Activated naive CD4-positive, alpha-beta T cell (primary cell): ENCODE measurements at regions not wholly inside any gene's neighbourhood (a gene's known extent, or its start where the extent isn't known, plus 50 kb on each side); places are given as distances from the start of the nearest gene placed in this dataset.

Experiments used
- DNase-seq, 4 experiments: peaks; one replicate each; lab custom pipeline; 2025; lab: John Stamatoyannopoulos, UW

DNA sequence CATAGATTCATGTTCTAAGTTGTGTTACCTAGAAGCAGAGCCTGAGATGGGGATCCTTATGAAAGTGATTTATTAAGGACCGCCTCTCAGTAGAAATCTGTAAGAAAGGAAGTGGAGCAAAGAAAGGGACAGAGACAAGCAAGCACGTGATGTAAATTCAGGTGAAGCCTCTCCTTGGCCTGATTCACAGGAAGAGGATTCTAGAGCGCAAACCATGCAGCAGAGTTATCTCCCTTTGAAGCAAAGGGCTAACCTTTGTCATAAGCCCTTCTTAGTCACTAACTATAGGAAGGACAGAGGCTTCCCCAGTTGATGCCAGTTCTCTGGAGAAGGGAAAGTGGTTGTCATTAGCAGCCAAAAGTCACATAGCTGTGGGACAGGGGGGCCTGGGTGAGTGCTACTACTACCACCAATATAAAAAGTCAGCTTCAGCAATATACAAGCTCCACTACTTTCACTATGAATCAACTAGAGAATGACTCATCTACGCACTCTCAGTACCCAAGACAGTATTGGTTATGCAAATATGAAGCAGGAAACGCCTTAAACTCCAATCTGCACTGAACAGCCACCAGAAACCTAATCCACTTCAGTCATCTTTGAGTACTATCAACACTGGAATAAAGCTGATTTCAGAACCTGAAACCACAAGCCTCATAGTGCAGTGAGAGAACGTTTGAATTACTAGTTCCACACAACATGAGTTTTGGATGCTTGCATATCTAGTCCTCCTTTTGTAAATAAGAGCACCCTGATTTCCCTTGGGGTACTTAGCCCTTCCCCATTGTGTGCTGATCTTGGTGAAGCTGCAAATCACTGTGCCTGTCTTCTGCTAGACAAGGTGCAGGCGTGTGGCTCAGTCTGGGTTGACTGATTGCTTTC, 162.7 kb downstream of the ZNF608 start:
- no peak for DNase-seq

DNA sequence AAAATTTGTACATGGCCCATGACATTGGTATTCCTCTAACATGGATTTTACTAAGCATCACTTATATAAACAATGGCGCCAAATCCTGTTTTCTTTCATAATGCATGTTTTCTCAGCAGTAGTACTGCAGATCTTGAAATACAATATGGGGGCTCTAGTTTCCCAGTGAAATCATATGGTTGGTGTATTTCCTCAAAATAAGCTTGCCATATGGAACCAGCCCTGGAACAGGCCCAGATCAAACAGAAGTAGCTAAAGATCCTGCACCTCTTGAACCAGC, 163.9 kb downstream of the ZNF608 start:
- DNase-seq = no peak

DNA sequence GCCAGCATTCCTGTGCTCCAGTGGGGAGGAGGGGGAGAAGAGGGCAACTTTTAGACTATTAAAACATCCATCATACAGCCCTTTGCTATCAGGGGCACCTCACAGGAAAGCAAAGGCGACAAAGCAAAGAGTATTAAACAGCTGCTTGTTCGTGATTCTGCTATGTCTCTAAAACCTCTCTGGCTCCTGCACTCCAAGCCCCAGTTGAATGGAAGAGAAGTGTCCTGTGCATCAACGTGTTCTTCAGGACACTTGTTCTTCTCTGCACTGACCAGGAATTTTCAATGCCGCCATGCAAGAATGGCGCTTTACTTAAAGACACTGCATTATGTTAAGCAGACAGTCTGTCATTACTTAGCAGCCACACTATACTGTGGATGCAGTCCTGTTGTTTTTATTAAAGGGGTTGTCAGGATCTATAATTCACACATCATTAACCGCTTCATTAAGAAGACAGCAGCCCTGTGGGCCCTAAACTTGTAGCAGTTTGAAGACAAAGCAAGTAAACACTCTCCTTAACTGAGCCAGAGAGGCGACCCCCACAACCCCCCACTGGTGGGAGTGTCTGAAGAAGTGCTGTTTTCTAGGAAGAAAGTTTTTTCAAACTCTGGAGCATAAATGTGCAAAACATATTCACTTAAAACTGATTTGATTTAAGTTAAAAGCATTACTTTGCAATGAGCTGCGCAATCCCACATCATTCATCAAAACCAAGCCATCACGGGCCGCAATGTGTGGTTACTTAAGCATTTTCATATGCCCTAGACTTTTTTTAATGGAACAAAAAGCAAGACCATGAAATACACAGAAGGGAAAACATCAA, 164.5 kb downstream of the ZNF608 start:
- no peak for DNase-seq

DNA sequence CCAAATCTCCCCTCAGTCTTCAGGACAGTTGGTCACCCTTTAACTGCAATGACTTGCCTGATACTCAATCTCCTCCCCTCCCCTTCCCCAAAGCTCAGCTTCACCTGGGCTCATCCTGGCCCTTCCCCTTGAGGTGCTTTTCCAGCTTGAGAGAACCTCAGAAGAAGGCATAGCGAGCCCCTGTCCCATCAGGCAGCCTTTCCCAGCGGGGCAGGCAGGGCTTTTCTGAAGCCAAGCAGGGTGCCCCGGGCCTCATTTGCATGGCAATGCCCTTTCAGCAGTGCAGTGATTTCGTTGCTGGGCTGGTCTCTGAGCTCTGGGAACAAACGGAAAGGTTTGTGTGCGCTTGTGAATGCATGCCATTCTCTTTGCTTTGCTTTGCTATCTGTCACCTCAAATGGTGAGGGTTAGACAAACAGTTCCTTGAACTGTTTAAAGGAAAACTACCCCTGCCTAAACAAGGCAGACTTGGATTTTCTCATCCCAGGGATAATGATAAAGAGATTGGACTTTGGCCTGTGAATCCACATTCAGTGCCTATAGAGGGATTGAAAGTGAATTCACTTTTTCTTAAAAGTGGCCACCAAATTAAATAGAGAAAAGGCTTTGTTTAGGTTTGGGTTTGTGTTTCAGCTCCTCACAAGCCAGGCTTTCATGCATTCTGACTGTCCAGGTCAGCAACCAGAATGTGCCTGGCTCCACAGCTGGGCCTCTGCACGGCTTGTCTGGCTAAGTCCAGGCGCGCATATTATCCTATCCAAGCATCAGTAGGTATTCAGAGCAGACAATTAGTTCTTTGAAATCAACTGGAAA, 165.3 kb downstream of the ZNF608 start:
- no peak for DNase-seq

DNA sequence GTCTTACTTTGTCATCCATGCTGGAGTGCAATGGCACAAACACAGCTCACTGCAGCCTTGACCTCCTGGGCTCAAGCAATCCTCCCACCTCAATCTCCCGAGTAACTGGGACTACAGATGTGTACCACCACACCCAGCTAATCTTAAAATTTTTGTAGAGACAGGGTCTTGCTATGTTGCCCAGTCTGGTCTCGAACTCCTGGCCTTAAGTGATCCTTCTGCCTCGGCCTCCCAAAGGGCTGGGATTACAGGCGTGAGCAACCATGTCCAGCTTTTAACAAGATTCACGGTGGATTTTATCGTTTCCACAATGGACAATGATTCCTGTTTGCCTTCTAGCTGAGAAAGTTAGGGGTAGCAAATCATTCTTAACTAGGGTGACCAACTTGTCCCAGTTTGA, 165.9 kb downstream of the ZNF608 start:
- no peak for DNase-seq

DNA sequence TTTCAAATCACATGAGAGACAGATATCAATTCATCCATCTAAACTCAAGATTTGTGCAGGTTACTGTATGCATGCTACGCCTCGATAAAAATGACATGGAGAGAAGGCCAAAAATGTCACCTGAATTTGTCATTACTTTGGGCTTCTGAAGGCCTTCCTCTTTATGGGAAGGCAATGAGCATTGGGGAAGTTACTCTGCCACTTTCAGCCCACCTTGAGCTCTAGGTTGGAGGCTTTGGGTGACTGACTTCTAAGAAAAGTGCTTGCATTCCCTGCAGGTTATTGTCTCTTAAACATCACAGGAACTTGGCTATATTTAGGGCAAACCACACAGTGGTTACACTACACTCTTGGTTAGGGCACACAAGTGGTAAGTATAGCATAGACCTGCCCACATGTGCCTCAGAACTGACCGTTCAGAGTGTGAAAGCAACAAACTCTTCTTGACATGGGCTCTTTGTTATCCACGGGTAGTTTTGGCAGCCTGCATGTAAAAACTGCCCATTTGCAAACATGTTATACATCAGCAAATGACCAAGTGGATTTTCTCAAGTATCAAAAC, 169.5 kb downstream of the ZNF608 start:
- DNase-seq = no peak

DNA sequence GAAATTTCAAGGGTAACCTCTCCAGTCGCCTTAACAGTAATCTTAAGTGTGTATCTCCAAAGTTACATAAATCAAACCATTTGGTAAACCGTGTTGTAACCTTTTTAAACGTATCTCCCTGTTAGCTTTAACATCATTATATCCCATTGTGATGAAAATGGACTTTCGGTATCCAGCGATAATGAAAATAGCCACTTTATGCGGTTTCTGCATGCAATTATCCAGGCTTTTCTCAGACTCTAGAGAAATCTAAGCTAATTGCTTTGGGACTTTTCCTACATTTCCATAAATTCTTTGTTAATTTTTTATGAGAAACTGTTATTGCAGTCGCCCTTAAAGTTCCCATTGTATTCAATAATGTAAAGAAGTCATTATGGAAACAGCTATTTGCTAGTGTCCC, 170.7 kb downstream of the ZNF608 start:
- no peak for DNase-seq

DNA sequence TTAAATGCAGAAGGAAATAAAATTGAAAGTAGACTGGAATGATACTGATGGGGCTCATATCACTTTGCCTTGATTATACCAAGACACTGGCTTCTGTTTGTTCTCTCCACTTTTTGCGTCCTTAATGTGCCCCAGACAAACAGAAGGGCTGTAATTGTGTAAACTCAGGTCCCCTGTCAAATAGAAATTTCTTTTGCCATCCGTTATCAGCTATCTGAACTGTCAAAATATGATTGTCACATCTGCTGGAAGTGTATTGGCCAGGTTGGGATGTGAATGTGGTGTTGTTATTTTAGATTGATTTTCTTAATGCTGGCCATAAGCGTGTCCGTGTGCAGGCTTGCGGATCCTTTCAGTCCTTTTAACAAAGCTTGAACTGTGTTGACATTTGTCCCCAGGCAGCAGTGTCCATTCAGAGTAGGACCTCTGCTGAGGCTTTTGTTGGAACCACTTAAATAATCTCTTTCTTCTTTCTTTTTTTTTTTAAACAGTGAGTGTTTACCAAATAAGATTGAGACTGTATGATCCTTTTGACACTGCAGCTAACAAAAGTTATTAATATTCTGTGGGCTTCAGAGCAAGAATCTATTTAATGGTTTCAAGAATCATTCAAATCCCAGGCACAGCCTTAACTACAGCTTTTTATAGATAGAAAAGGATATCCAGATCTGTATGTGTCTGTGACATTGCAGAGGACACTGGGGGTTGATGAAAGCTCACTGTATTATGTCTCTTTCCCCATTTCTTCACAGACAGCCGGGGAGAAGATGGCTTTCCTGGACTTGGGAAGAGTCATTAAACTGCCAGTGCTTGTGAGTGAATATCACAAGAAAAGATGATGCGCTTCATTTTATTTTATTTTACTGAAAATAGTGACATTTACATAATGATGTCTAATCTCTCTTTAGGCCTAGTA, 171.7 kb downstream of the ZNF608 start:
- no peak for DNase-seq

DNA sequence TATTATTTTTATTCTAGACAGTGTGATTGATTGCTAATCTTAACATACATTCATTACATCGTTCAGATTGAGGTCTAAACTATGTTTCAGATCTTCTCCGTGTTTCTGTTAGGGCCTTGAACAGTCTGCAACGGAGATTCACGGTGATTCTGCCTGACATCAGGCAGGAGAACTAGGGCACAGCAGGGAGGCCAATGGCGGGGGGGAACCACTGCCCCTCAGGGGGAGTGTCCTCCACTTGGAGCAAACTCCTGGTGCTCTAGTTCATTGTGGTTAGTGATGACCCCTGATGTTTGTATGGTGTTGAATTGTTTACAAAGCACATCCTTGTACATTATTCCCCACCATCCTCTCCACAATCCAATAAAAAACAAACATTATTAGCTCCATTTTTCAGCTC, 173.5 kb downstream of the ZNF608 start:
- DNase-seq = no peak

DNA sequence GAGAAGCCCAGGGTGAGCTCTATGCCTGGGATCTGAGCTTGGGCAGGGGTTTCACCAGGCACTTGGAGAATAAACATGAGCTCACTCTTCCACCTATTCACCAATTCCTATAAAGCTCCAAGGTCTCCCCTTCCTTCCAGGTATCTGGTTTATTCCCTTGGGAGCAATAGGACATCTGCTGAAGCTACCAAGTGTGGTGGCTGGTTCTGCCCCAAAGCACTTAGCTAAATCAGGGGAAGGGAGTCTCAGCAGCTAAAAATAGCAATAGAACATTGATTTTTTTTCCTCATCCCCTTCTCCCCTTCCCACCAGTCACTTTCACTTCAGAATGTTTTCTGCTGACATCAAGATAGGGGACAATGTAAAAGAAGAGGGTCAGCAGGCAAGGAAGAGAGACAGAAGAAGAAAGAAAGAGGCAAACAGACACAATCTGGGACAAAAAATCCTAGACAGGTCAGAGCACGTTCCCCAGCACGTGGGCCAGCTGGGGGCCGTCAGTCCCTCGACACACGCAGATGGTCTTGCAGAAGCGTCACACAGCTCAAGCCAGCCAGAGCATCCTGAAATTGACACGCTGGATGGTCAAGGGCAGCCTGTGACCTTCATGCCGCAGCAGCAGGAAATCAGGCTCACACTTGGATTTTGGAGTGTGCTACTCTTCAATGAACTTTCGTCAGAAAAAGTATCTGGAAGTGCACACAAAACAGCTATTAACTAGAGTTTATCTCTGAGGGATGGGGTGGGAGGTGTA, 176.0 kb downstream of the ZNF608 start:
- DNase-seq = no peak

DNA sequence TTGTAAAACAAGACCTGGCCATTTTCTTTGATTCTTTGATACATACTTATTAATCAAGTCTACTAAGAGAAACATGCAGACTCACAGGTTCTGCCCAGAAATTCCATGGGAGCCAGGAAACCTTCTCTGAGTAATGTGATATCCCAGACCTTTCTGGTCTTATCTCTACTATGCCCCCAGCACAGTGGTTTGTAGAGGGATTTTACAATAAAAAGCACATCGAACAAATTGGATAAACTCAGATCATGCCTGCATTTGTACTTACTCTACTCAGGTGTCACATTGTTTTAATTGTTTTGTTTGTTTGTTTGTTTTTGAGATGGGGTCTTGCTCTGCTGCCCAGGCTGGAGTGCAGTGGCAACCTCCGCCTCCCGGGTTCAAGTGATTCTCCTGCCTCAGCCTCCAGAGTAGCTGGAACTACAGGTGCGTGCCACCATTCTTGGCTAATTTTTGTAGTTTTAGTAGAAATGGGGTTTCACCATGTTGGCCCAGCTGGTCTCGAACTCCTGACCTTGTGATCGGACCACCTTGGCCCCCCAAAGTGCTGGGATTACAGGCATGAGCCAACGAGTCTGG, 179.5 kb downstream of the ZNF608 start:
- DNase-seq = no peak

DNA sequence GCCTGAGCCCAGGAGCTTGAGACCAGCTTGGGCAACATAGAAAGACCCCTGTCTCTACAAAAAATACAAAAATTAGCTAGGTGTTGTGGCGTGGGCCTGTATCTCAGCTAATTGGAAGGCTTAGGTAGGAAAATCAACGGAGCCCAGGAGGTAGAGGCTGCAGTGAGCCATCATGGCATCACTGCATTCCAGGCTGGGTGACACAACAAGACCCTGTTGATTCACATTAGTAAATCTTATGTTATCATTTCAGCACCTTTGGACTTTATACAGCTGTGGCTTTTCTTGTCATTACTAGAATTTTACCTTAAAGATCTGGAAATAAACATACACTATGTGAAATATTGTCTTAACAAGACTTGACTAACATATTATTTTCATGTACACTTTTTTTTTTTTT, 185.0 kb downstream of the ZNF608 start:
- no peak for DNase-seq

DNA sequence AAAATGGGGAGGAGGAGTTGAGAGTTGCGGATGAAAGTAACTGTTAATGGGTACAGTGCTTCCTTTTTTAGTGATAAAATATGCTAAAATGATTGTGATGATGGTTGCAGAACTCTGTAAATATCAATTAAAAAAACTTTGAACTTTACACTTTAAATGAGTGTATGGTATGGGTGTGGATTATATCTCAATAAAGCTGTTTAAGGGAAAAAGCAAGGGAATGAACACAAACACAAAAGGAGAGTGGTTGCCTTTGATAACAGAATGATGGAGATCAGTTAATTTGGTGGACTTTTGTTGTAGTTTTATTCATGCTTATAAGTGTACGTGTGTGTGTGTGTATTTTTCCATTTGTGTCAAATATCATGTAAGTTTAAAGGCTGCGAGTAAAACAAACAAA, 186.1 kb downstream of the ZNF608 start:
- no peak for DNase-seq

DNA sequence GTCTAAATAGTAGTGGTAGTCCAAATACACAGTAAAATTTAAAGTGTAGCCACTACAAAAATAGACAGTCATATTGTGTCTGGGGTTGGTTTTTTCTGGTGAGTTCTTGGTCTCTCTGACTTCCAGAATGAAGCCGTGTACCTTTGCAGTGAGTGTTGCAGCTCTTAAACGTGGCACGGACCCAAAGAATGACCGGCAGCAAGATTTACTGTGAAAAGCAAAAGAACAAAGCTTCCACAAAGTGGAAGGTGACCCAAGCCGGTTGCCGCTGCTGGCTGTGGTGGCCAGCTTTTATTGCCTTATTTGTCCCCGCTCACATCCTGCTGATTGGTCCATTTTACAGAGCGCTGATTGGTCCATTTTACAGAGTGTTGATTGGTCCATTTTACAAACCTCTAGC, 188.7 kb downstream of the ZNF608 start:
- no peak for DNase-seq

DNA sequence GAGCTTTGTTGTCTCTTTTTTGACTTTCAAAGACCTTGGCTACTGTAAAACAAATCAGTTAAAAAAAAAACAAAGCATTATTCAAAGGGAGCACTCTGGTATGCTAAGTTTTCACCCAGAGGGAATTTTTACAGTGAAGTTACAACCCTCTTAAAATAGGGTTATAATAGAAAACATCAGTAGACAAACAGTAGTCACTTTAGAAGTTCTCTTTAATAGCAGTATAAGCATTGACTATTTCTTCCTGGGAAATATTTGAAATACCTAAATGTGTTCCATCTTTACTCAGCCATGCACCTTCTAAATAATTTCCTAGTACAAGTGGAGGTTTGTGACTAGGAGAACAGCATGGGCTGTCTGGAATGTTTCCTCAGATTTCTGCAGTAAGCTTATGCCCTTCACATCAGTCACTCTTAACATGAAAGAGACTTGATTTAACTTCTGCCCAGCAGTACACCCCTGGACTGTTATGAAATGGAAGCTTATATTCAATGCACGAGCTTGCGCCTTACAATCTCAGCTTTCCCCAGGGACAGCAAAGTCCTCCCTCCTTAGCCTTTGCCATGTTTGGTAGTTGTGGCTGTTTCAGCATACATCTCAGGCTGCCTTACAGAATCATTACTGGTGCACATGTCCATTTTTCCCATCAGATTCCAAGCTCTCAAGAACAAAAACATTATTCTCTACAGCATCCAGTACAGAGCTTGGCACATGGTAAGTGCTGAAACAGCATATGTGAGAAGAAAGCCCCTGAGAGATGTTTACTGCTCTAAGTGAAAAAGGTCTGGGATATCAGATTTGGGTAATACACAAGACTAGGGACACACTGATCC, 191.5 kb downstream of the ZNF608 start:
- no peak for DNase-seq

DNA sequence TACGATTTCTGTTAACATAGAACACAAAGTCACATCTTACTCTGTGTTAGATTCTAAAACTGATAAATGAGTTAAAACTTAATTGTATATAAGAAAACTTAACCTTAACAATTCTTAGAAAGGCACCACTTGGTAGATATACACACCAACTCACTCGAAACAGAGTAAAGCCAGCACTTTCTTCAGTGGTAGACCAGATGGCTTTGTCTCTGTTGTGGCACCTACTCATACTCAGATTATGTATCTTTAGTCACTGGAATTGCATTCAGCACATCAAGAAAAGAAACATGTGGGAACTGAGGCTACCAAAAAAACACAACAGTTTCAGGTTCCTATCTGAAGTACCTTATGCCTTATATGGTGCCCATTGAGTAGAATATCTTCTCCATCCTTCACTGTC, 192.5 kb downstream of the ZNF608 start:
- no peak for DNase-seq

DNA sequence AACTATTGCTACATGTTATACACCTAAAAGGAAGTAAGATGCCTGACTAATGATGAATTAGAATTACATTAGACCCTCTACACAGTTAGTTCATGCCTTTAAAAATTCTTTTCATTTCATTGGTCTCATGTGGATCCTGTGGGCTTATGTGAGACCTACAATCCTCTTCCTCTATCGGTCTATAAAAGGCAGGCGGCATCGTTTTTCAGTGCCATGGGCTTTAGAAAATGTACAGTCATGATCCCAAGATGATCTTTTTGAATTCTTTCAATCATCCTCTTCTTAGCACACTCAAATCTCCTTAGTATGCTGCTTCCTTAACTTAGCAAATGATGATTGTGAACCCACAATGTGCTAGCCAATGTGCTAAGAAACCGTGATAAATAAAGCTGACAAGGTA, 193.9 kb downstream of the ZNF608 start:
- no peak for DNase-seq

DNA sequence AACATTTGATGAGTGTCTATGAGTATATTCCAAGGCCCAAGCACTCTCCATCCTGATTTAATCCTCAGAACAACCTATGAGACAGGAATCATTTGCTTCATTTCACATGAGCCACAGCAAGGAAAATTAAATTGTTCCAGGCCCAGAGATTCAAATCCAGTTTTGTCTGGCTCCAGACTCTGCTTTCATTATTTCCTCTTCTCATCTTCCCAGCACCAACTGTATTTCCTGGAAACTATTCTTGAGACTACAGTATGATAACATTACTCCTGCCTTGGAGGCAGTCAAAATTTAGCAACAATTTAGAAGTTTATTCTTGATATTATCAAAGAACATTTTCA, 194.5 kb downstream of the ZNF608 start:
- no peak for DNase-seq

DNA sequence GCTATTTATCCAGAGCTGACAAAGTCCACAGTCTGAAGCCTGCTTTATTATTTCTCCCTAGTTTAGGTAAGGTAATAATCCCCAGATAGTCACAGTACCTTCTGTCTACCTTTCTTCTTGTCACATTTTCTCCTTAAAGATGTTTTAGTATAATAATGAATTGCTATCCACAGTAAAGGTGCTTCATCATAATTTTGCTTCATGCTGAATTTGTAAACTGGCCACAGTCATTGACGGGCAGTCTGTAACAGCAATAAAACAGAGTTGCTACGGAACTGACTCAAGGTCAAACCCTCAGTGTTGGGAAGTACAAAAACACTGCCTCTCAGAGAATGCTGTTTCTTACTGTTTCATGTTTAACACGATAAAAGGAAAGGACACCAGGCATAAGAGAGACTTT, 195.7 kb downstream of the ZNF608 start:
- no peak for DNase-seq
